Thymus (tissue), 11 donors: ENCODE measurements at regions not wholly inside any gene's neighbourhood (a gene's known extent, or its start where the extent isn't known, plus 50 kb on each side); places are given as distances from the start of the nearest gene placed in this dataset.

ENCODE experiments used
- DNase-seq, 9 donors: peaks; one replicate each; pipeline ENCODE4 v3.0.0-alpha.2; 2013; ENCODE audit warnings: low spot score in 9 of 9, low read depth in 6 of 9, missing footprints in 1 of 9
- H3K27ac ChIP-seq, 2 donors: one replicate each; pipeline ENCODE4 v1.5.1; 2013; ENCODE audit warnings: control low read depth in 1 of 2, low read depth in 1 of 2, low read length in 1 of 2, mild to moderate bottlenecking in 1 of 2, moderate library complexity in 1 of 2
- H3K27me3 ChIP-seq, 2 donors: one replicate each; pipeline ENCODE4 v1.5.1; 2013; ENCODE audit warnings: low read length in 1 of 2; ENCODE audit not compliant: control insufficient read depth in 2 of 2, insufficient read depth in 1 of 2
- H3K36me3 ChIP-seq, 2 donors: one replicate each; pipeline ENCODE4 v1.5.1; 2013; ENCODE audit warnings: low read length in 1 of 2, mild to moderate bottlenecking in 1 of 2, moderate library complexity in 1 of 2; ENCODE audit not compliant: control insufficient read depth in 2 of 2, insufficient read depth in 2 of 2
- H3K4me1 ChIP-seq, 2 donors: one replicate each; pipeline ENCODE4 v1.5.1; 2013; ENCODE audit warnings: low read length in 2 of 2; ENCODE audit not compliant: control insufficient read depth in 2 of 2, insufficient read depth in 2 of 2
- H3K4me3 ChIP-seq, 2 donors: one replicate each; pipeline ENCODE4 v1.5.1; 2013; ENCODE audit warnings: low read length in 2 of 2, control low read depth in 1 of 2, mild to moderate bottlenecking in 1 of 2
- H3K9me3 ChIP-seq, 2 donors: one replicate each; pipeline ENCODE4 v1.5.1; 2013; ENCODE audit warnings: low read length in 1 of 2, mild to moderate bottlenecking in 1 of 2; ENCODE audit not compliant: control insufficient read depth in 2 of 2, insufficient read depth in 1 of 2
- WGBS: extraction: QIAGEN DNeasy Blood & Tissue Kit; methylation state at CpG from one replicate; pipeline ENCODE4 v1.1.7; 2013; 5-methylcytosine and 5-hydroxymethylcytosine counted together
- donor health status: healthy.

GRCh38 chr12:66058554-66058953 is 72.0 kb downstream of the LLPH start:
- WGBS, result 98% methylated on average over 3 of the region's 3 CpGs

GRCh38 chr12:66055837-66056319 is 74.7 kb downstream of the LLPH start:
- WGBS, result 87% methylated on average over 2 of the region's 2 CpGs
- H3K4me1 ChIP-seq, result no peaks in the 10 kb centered on the region
- no peak overlapping the region for H3K27ac ChIP-seq
- H3K4me3 ChIP-seq, result no peak overlapping the region
- DNase-seq, result no peak
- no peaks in the 10 kb centered on the region for H3K36me3 ChIP-seq
- H3K27me3 ChIP-seq, result no peaks in the 10 kb centered on the region
- no peaks in the 10 kb centered on the region for H3K9me3 ChIP-seq

More at GRCh38 chr12:66058554-66058953, 72.0 kb downstream of the LLPH start:
- H3K4me3 ChIP-seq, result no peak overlapping the region
- no peak for DNase-seq
- H3K27me3 ChIP-seq, result no peaks in the 10 kb centered on the region
- no peaks in the 10 kb centered on the region for H3K36me3 ChIP-seq
- no peaks in the 10 kb centered on the region for H3K4me1 ChIP-seq
- H3K27ac ChIP-seq, result no peak overlapping the region
- no peaks in the 10 kb centered on the region for H3K9me3 ChIP-seq

- H3K27me3 ChIP-seq, result no peaks in the 10 kb centered on the region
- DNase-seq, result no peak
- WGBS, result 91% methylated on average over 1 of the region's 1 CpG
Observed at GRCh38 chr12:66052988-66053615, 77.4 kb downstream of the LLPH start.

GRCh38 chr12:66051361-66051760 is 79.2 kb downstream of the LLPH start:
- Histone ChIP-seq H3K9me3 (no peaks in the 10 kb centered on the region), H3K4me1 (no peaks in the 10 kb centered on the region), H3K27ac (no peak overlapping the region), H3K27me3 (no peaks in the 10 kb centered on the region), H3K4me3 (no peak overlapping the region), H3K36me3 (no peaks in the 10 kb centered on the region)
- DNase-seq, result no peak
- 96% methylated on average over 4 of the region's 4 CpGs for WGBS

More at GRCh38 chr12:66052988-66053615, 77.4 kb downstream of the LLPH start:
- H3K4me1 ChIP-seq, result no peaks in the 10 kb centered on the region
- H3K36me3 ChIP-seq, result no peaks in the 10 kb centered on the region
- no peak overlapping the region for H3K4me3 ChIP-seq
- H3K27ac ChIP-seq, result no peak overlapping the region
- no peaks in the 10 kb centered on the region for H3K9me3 ChIP-seq

GRCh38 chr12:66050610-66051009 is 79.9 kb downstream of the LLPH start:
- DNase-seq, result no peak
- Histone ChIP-seq H3K27me3 (no peaks in the 10 kb centered on the region), H3K4me3 (no peak overlapping the region), H3K27ac (no peak overlapping the region), H3K36me3 (no peaks in the 10 kb centered on the region), H3K9me3 (no peaks in the 10 kb centered on the region), H3K4me1 (no peaks in the 10 kb centered on the region)
- WGBS, result 88% methylated on average over 1 of the region's 1 CpG

- no peaks in the 10 kb centered on the region for H3K36me3 ChIP-seq
- H3K27ac ChIP-seq, result no peak overlapping the region
- H3K27me3 ChIP-seq, result no peaks in the 10 kb centered on the region
Observed at GRCh38 chr12:66050283-66050576, 80.3 kb downstream of the LLPH start.

GRCh38 chr12:66049538-66050282 is 80.8 kb downstream of the LLPH start:
- no peaks in the 10 kb centered on the region for H3K9me3 ChIP-seq
- H3K4me1 ChIP-seq, result no peaks in the 10 kb centered on the region
- H3K27me3 ChIP-seq, result no peaks in the 10 kb centered on the region

More at GRCh38 chr12:66050283-66050576, 80.3 kb downstream of the LLPH start:
- no peak overlapping the region for H3K4me3 ChIP-seq
- no peak for DNase-seq
- H3K9me3 ChIP-seq, result no peaks in the 10 kb centered on the region
- H3K4me1 ChIP-seq, result no peaks in the 10 kb centered on the region

GRCh38 chr12:66048835-66049537 is 81.6 kb downstream of the LLPH start:
- no peak overlapping the region for H3K27ac ChIP-seq
- 94% methylated on average over 9 of the region's 9 CpGs for WGBS

More at GRCh38 chr12:66049538-66050282, 80.8 kb downstream of the LLPH start:
- no peak for DNase-seq
- H3K27ac ChIP-seq, result no peak overlapping the region
- H3K36me3 ChIP-seq, result no peaks in the 10 kb centered on the region
- H3K4me3 ChIP-seq, result no peak overlapping the region

GRCh38 chr12:66048218-66048834 is 82.2 kb downstream of the LLPH start:
- 95% methylated on average over 8 of the region's 8 CpGs for WGBS
- no peaks in the 10 kb centered on the region for H3K9me3 ChIP-seq
- H3K4me1 ChIP-seq, result no peaks in the 10 kb centered on the region
- H3K36me3 ChIP-seq, result no peaks in the 10 kb centered on the region
- no peak overlapping the region for H3K27ac ChIP-seq
- no peak for DNase-seq
- H3K27me3 ChIP-seq, result no peaks in the 10 kb centered on the region
- no peak overlapping the region for H3K4me3 ChIP-seq

More at GRCh38 chr12:66048835-66049537, 81.6 kb downstream of the LLPH start:
- Histone ChIP-seq H3K27me3 (no peaks in the 10 kb centered on the region), H3K4me1 (no peaks in the 10 kb centered on the region), H3K9me3 (no peaks in the 10 kb centered on the region), H3K4me3 (no peak overlapping the region), H3K36me3 (no peaks in the 10 kb centered on the region)
- DNase-seq, result no peak
